Prostate gland (tissue), 2 donors: ENCODE measurements at regions not wholly inside any gene's neighbourhood (a gene's known extent, or its start where the extent isn't known, plus 50 kb on each side); places are given as distances from the start of the nearest gene placed in this dataset.

ENCODE experiments used
- DNase-seq: peaks from one replicate; pipeline ENCODE4 v3.0.0-alpha.2; 2019; ENCODE audit warnings: low spot score
- H3K27ac ChIP-seq, 2 donors: fragments of 200-600 bp; sonication (generic); 2 replicates each; pipeline ENCODE4 v1.5.1; 2017 to 2019
- H3K27me3 ChIP-seq: fragments of 200-600 bp; sonication (generic); replicated peaks from 2 replicates; pipeline ENCODE4 v1.5.1; 2019; ENCODE audit not compliant: insufficient read depth
- H3K36me3 ChIP-seq, 2 donors: fragments of 200-600 bp; sonication (generic); 1 replicate in 1 of 2; 2 replicates in 1 of 2; pipeline versions ENCODE4 v1.5.1 to v1.8.1; 2017 to 2019
- H3K4me1 ChIP-seq: fragments of 200-600 bp; sonication (generic); replicated peaks from 2 replicates; pipeline ENCODE4 v1.5.1; 2019
- H3K4me3 ChIP-seq, 2 donors: fragments of 200-600 bp; sonication (generic); 2 replicates each; pipeline ENCODE4 v1.5.1; 2017 to 2019
- H3K9me3 ChIP-seq: fragments of 200-600 bp; sonication (generic); 2 replicates; pipeline ENCODE4 v1.5.1; 2017
- CTCF ChIP-seq, 4 experiments: fragments of 200-600 bp in 2 of 4; fragments of 450-650 bp in 2 of 4; sonication (generic) in 2 of 4; IDR thresholded peaks; 1 replicate in 3 of 4; 2 replicates in 1 of 4; pipeline ENCODE4 v1.5.1; 2016 to 2019; ENCODE audit warnings: antibody characterized with exemption in 4 of 4, mild to moderate bottlenecking in 2 of 4, moderate library complexity in 2 of 4
- POLR2A ChIP-seq: fragments of 450-650 bp; IDR thresholded peaks from one replicate; pipeline ENCODE4 v1.6.1; 2016; ENCODE audit warnings: antibody characterized with exemption, mild to moderate bottlenecking
- POLR2AphosphoS5 ChIP-seq: sonication (generic); formaldehyde crosslinking; IDR thresholded peaks from one replicate; pipeline ENCODE4 v1.6.1; 2017; ENCODE audit warnings: antibody characterized with exemption
- WGBS: methylation state at CpG from one replicate; pipeline ENCODE4 v1.1.5; 2018; 5-methylcytosine and 5-hydroxymethylcytosine counted together
- intact Hi-C: fragments of 100-400 bp; cut with DNase I; formaldehyde crosslinking; loops from one replicate; pipeline ENCODE4 v1.14.2; 2022

- no peak for TF ChIP-seq CTCF (IDR thresholded peaks at IDR 0.05)
- TF ChIP-seq POLR2A: no peak
- TF ChIP-seq POLR2AphosphoS5: no peak
- 95% methylated on average over 15 of the region's 15 CpGs for WGBS
- no peak for DNase-seq
- H3K9me3 ChIP-seq: no peaks in the 10 kb centered on the region
- no peaks in the 10 kb centered on the region for H3K36me3 ChIP-seq
- H3K4me3 ChIP-seq: no peak overlapping the region
- H3K27me3 ChIP-seq: no peaks in the 10 kb centered on the region
- H3K4me1 ChIP-seq: no peaks in the 10 kb centered on the region
- intact Hi-C loops: no loop called here
- no peak overlapping the region for H3K27ac ChIP-seq
Measured at GRCh38 chr6:167680605-167681149, 146.0 kb upstream of the AFDN start.

GRCh38 chr6:167682125-167682524, 144.6 kb upstream of the AFDN start:
- intact Hi-C loops: no loop called here

GRCh38 chr6:167682546-167683027, 144.1 kb upstream of the AFDN start:
- no peak overlapping the region for H3K4me3 ChIP-seq
- H3K27me3 ChIP-seq: no peaks in the 10 kb centered on the region
- no peak for TF ChIP-seq POLR2AphosphoS5
- no peak for TF ChIP-seq POLR2A
- no peak for TF ChIP-seq CTCF (IDR thresholded peaks at IDR 0.05)
- no peaks in the 10 kb centered on the region for H3K4me1 ChIP-seq
- H3K9me3 ChIP-seq: no peaks in the 10 kb centered on the region
- intact Hi-C loops: no loop called here
- peak overlapping the region in 1 of 2 donors; percentile 20 for H3K27ac ChIP-seq
- WGBS: 85% methylated on average over 5 of the region's 5 CpGs
- H3K36me3 ChIP-seq: no peaks in the 10 kb centered on the region
- no peak for DNase-seq

More at GRCh38 chr6:167682125-167682524, 144.6 kb upstream of the AFDN start:
- DNase-seq: no peak
- H3K9me3 ChIP-seq: no peaks in the 10 kb centered on the region
- H3K27me3 ChIP-seq: no peaks in the 10 kb centered on the region
- TF ChIP-seq CTCF (IDR thresholded peaks at IDR 0.05) (no peak), POLR2A (no peak), POLR2AphosphoS5 (no peak)
- H3K4me3 ChIP-seq: no peak overlapping the region
- no peaks in the 10 kb centered on the region for H3K36me3 ChIP-seq
- H3K4me1 ChIP-seq: no peaks in the 10 kb centered on the region
- H3K27ac ChIP-seq: no peak overlapping the region
- WGBS: 95% methylated on average over 11 of the region's 11 CpGs

- H3K4me3 ChIP-seq: no peak overlapping the region
- peak overlapping the region in 1 of 2 donors; percentile 20 for H3K27ac ChIP-seq
- DNase-seq: no peak
- H3K9me3 ChIP-seq: no peaks in the 10 kb centered on the region
- no peaks in the 10 kb centered on the region for H3K36me3 ChIP-seq
- no peaks in the 10 kb centered on the region for H3K4me1 ChIP-seq
- H3K27me3 ChIP-seq: no peaks in the 10 kb centered on the region
- WGBS: 78% methylated on average over 19 of the region's 19 CpGs
- intact Hi-C loops: no loop called here
- peak; percentile 63 for TF ChIP-seq POLR2AphosphoS5
- no peak for TF ChIP-seq POLR2A
Measured at GRCh38 chr6:167683028-167683862, 143.5 kb upstream of the AFDN start.

GRCh38 chr6:167684276-167685104, 142.2 kb upstream of the AFDN start:
- Histone ChIP-seq H3K9me3 (no peaks in the 10 kb centered on the region), H3K27me3 (no peaks in the 10 kb centered on the region), H3K4me1 (no peaks in the 10 kb centered on the region), H3K27ac (no peak overlapping the region), H3K36me3 (no peaks in the 10 kb centered on the region), H3K4me3 (no peak overlapping the region)
- intact Hi-C loops: no loop called here
- no peak for DNase-seq
- WGBS: 50% methylated on average over 14 of the region's 14 CpGs
- TF ChIP-seq POLR2A: no peak
- TF ChIP-seq CTCF (IDR thresholded peaks at IDR 0.05): no peak
- no peak for TF ChIP-seq POLR2AphosphoS5
